ENCODE measurements at regions not wholly inside any gene's neighbourhood (a gene's known extent, or its start where the extent isn't known, plus 50 kb on each side); places are given as distances from the start of the nearest gene placed in this dataset.

GRCh38 chr14:71716041-71716772 is 216.0 kb upstream of the RGS6 start:
- TF ChIP-seq CTCF (IDR thresholded peaks at IDR 0.05) (no peak), POLR2A (IDR thresholded peaks at IDR 0.05) (no peak)

All from lower leg skin (tissue), 3 donors.